Fibroblast of mammary gland (primary cell): ENCODE measurements at regions not wholly inside any gene's neighbourhood (a gene's known extent, or its start where the extent isn't known, plus 50 kb on each side); places are given as distances from the start of the nearest gene placed in this dataset.

Source experiments
- DNase-seq: peaks from one replicate; pipeline ENCODE4 v3.0.0-alpha.2; 2010; ENCODE audit warnings: low read depth
- H3K4me3 ChIP-seq: 2 replicates; pipeline ENCODE4 v1.5.1; 2011; ENCODE audit warnings: low read depth, mild to moderate bottlenecking, low read length, moderate library complexity; ENCODE audit not compliant: control insufficient read depth
- CTCF ChIP-seq: conservative IDR thresholded peaks from 2 replicates; pipeline ENCODE4 v1.5.1; 2011; ENCODE audit warnings: low read depth, low read length, inconsistent platforms; ENCODE audit not compliant: control insufficient read depth, insufficient read depth

GRCh38 chr5:135102716-135103574 is 68.9 kb upstream of the PITX1 start:
- no peak overlapping the region for H3K4me3 ChIP-seq
- no peak for DNase-seq
- no peak for TF ChIP-seq CTCF

DNA sequence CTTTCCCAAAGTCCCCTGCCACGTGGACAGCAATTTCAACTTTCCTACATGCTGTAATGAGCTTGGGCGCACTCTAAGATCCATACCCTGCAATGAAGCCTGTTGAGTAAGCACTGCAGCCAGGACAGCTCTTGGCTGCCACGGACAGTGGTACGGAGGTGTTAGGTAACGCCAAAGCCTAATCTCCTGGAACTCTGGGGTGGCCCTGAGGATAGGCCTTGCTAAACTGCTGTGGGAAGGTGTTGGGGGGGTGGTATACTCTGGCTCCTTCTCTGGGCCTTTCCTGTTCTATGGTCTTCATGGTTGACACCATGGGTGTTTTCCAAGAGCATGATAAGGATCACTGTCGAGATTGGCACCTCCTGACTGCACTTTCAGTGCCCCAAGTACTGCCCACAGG is 66.4 kb upstream of the PITX1 start:
- no peak for TF ChIP-seq CTCF
- H3K4me3 ChIP-seq = no peak overlapping the region

DNA sequence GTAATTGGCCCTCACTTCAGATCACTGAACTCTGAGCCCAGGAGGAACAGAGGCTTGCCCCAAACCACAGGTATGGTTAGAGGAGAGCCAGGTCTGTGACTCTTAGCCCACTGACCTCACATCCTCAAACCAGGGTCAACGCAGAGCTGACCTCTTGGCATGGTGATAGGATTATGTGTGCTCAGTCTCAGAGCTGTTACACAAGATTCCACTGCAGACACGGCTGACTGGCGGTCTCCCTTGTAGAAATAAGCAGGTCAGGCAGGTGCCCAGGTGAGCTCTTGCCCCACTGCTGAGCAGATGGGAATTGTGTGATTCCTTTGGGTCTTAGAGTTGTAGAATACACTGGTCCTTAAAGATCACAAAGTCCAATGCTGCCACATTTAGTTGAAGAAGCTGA is 66.0 kb upstream of the PITX1 start:
- TF ChIP-seq CTCF = no peak
- no peak overlapping the region for H3K4me3 ChIP-seq
- DNase-seq = no peak

More for the DNA sequence above, 66.4 kb upstream of the PITX1 start:
- DNase-seq = no peak

- no peak for TF ChIP-seq CTCF
- DNase-seq = no peak
- no peak overlapping the region for H3K4me3 ChIP-seq
Measured at GRCh38 chr5:135097390-135097789, 63.4 kb upstream of the PITX1 start.

- no peak for DNase-seq
- H3K4me3 ChIP-seq = no peak overlapping the region
- no peak for TF ChIP-seq CTCF
Measured at GRCh38 chr5:135095871-135096270, 61.8 kb upstream of the PITX1 start.

DNA sequence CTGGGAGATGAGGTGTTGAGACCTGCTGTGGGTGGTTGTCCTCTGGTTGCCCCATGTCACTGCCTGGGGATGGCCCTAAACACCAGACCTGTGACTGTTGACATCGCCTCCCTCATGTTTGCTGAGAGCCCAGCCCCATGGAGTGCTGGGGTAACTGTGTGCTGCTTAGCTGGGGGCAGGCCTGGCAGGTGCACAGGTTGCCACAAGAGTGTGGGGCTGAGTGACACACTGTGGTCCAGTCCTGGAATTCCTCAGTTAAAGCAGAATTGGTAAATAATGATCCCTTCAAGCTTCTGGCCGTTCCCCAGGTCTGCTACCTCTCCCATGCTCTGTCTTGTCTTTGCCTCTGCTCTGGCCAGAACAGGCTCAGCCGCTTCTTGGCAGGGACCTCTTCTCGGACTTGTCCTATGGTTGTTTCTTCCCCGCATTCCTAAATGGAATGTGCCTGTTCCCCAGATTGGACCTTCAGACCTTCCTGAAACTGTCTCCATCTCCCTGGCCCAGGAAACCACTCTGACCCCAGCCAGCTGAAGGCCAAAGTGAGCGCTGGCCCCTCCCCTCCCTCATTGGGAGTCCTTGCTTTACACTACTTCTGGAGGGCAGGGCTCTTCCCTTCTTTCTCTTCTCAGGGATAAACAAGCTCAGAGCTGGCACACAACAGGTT is 61.2 kb upstream of the PITX1 start:
- no peak for DNase-seq
- H3K4me3 ChIP-seq = no peak overlapping the region
- no peak for TF ChIP-seq CTCF
